Sigmoid colon (tissue), 4 donors: ENCODE measurements at regions not wholly inside any gene's neighbourhood (a gene's known extent, or its start where the extent isn't known, plus 50 kb on each side); places are given as distances from the start of the nearest gene placed in this dataset.
A peak's percentile ranks its signal among the peaks of the same experiment; 100 is the strongest.
"Not testable (repeated sequence)": the region's sequence is repeated elsewhere in the genome, so short reads cannot be mapped to it uniquely, and the experiment has no call there.

ENCODE experiments used
- POLR2A ChIP-seq, 2 donors: fragments of 450-650 bp; IDR thresholded peaks; one replicate each; pipeline ENCODE4 v1.6.1; 2016; ENCODE audit warnings: antibody characterized with exemption in 2 of 2, mild to moderate bottlenecking in 2 of 2, moderate library complexity in 2 of 2
- POLR2AphosphoS5 ChIP-seq, 4 donors: sonication (generic); formaldehyde crosslinking; IDR thresholded peaks; one replicate each; pipeline ENCODE4 v1.6.1; 2017; ENCODE audit warnings: antibody characterized with exemption in 4 of 4
- TF ChIP-seq, protein P1 (sequence below), 4 experiments: fragments of 450-650 bp in 3 of 4; fragments of 200-600 bp in 1 of 4; IDR thresholded peaks; one replicate each; pipeline ENCODE4 v1.5.1; 2016 to 2019; ENCODE audit warnings: antibody characterized with exemption in 4 of 4, mild to moderate bottlenecking in 3 of 4, moderate library complexity in 2 of 4

DNA sequence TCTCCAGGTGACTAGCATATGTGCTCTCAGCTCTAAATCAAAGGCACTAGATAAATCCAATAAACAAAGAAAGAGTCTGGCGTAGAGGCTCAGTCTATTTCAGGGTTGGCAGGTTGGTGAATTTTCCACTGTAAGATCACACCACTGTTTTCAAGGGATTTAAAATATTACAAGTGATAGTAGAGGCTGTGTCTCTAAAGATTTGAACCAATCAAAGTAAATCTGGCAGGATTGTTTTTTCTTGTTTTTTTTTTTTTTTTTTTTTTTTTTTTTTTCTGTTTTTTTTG is 67.4 kb downstream of the MRPL57 start:
- TF ChIP-seq POLR2A (IDR thresholded peaks at IDR 0.05): not testable (repeated sequence)
- peak in 1 of 4 donors; percentile 12 for TF ChIP-seq POLR2AphosphoS5 (IDR thresholded peaks at IDR 0.05)
- TF ChIP-seq, protein P1, sequence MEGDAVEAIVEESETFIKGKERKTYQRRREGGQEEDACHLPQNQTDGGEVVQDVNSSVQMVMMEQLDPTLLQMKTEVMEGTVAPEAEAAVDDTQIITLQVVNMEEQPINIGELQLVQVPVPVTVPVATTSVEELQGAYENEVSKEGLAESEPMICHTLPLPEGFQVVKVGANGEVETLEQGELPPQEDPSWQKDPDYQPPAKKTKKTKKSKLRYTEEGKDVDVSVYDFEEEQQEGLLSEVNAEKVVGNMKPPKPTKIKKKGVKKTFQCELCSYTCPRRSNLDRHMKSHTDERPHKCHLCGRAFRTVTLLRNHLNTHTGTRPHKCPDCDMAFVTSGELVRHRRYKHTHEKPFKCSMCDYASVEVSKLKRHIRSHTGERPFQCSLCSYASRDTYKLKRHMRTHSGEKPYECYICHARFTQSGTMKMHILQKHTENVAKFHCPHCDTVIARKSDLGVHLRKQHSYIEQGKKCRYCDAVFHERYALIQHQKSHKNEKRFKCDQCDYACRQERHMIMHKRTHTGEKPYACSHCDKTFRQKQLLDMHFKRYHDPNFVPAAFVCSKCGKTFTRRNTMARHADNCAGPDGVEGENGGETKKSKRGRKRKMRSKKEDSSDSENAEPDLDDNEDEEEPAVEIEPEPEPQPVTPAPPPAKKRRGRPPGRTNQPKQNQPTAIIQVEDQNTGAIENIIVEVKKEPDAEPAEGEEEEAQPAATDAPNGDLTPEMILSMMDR (IDR thresholded peaks at IDR 0.05): not testable (repeated sequence)
